ENCODE measurements at regions not wholly inside any gene's neighbourhood (a gene's known extent, or its start where the extent isn't known, plus 50 kb on each side); places are given as distances from the start of the nearest gene placed in this dataset.

DNA sequence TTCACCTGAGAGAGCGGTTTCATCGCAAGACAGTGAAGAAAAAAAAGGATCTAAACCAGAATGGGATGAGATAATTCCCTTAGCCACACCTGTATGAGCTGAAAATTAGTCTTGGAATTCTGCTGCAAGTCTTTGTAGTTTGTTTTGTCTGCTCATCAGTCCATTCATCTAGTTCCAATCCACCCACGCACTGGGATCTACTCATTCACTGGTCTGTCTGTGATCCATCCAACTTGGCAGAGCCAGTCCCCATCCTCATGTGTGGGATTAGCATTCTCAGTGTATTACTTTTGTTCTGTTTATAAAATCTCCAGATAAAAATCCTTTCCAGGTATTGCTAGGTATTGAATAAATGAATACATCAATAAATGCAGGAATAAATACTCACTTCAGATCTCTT lies 266.5 kb upstream of the USP24 start:
- no peak overlapping the region for H3K27ac Mint-ChIP-seq
- H3K4me1 Mint-ChIP-seq = no peaks in the 10 kb centered on the region
- ATAC-seq (no peak), DNase-seq (no peak)
- CTCF ChIA-PET = no interaction called here
- no peaks in the 10 kb centered on the region for H3K36me3 Mint-ChIP-seq
- H3K27me3 Mint-ChIP-seq = peaks cover 26% of the 10 kb centered on the region
- no peak overlapping the region for H3K4me3 Mint-ChIP-seq
- H3K9me3 Mint-ChIP-seq (ENCODE audit: low read depth) = no peaks in the 10 kb centered on the region

DNA sequence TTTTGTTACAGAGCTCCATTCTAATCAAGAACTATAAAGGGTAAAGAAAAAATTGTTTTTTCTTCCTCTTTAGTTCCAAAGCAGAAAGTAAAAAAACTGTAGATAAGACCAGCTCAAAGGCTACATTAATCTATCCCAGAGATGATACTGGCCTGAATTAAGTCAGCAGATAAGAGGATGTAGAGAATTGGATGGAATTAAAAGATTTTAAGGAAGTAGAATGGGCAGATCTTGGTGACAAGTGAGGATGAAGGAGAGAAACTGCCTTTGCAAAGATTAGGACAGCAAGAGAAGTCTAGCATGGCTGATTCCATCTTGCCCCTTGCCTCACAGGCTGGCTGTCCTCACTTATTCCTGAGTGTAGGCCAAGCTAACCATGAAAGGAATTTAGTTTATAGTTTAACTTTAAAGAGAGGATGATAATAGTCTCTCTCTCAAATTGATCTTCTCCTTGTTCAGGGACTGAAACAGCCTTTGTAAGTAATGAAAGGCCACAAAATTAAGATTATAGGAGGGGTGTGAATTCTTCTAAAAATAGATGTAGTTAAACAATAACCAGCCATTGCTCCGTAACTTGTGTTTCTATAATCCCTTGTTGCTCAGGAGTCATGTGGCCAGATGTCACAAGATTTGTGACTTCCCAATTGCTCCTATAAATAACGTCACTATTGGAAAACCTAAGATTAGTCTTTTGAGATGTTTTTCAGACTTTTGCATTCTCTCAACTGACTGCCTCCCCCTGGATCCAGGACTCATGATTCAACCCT lies 265.0 kb upstream of the USP24 start:
- DNase-seq = no peak
- H3K27ac Mint-ChIP-seq = no peak overlapping the region

DNA sequence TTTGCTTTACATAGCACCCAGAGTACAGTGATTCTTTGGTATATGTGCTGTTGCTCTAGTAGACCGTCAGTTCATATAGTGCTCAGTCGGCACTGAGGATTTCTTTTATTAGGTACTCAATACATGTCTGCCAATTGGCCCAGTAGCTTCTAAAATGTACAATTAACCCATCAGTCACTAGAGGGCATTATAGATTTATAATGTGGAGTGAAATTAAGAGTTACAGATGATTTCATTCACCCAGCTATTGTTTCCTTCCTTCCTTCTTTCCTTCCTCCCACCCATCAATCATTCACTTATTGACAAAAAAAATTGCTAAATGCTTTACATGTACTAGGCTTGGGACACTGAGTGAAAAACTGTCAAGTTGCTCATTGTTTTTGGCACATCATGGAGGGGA lies 263.6 kb upstream of the USP24 start:
- H3K27me3 Mint-ChIP-seq = peaks cover 27% of the 10 kb centered on the region
- H3K36me3 Mint-ChIP-seq = no peaks in the 10 kb centered on the region
- no peaks in the 10 kb centered on the region for H3K4me1 Mint-ChIP-seq
- H3K9me3 Mint-ChIP-seq (ENCODE audit: low read depth) = no peaks in the 10 kb centered on the region
- H3K27ac Mint-ChIP-seq = no peak overlapping the region
- ATAC-seq (no peak), DNase-seq (no peak)
- CTCF ChIA-PET = interaction anchor here (1.6 kb wide), 1 partner anchor 1107 kb away, joined by 11 read pairs; no protein-coding TSS in a partner anchor
- no peak overlapping the region for H3K4me3 Mint-ChIP-seq

More for the DNA sequence above, 265.0 kb upstream of the USP24 start:
- peaks cover 23% of the 10 kb centered on the region for H3K27me3 Mint-ChIP-seq
- H3K4me1 Mint-ChIP-seq = no peaks in the 10 kb centered on the region
- H3K36me3 Mint-ChIP-seq = no peaks in the 10 kb centered on the region
- H3K4me3 Mint-ChIP-seq = no peak overlapping the region
- no peak for ATAC-seq
- CTCF ChIA-PET = no interaction called here
- H3K9me3 Mint-ChIP-seq (ENCODE audit: low read depth) = no peaks in the 10 kb centered on the region

DNA sequence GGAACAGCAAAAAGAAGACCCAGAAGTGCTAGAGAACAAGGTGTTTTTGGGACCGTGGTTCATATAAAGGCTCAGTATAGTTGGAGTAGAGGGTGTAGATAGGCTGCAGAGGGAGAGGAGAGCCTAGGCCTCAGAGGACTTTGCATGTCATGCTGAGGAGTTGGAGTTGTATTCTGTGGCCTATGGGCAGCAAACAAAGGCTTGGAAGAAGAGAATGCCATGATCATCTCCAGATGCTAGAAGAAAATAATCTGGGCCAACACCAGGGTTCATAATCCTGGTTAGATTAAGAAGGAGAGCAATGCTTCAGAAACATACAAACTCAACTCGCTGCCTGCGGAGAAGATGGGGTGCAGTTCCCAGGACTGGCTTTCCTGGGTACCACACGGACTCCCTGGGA lies 262.8 kb upstream of the USP24 start:
- DNase-seq = no peak
- Mint-ChIP-seq H3K9me3 (ENCODE audit: low read depth) (no peaks in the 10 kb centered on the region), H3K27ac (no peak overlapping the region), H3K4me3 (no peak overlapping the region), H3K27me3 (peaks cover 27% of the 10 kb centered on the region), H3K4me1 (no peaks in the 10 kb centered on the region), H3K36me3 (no peaks in the 10 kb centered on the region)
- CTCF ChIA-PET = interaction anchor here (1.6 kb wide), 1 partner anchor 1108 kb away, joined by 11 read pairs; no protein-coding TSS in a partner anchor
- ATAC-seq = no peak

DNA sequence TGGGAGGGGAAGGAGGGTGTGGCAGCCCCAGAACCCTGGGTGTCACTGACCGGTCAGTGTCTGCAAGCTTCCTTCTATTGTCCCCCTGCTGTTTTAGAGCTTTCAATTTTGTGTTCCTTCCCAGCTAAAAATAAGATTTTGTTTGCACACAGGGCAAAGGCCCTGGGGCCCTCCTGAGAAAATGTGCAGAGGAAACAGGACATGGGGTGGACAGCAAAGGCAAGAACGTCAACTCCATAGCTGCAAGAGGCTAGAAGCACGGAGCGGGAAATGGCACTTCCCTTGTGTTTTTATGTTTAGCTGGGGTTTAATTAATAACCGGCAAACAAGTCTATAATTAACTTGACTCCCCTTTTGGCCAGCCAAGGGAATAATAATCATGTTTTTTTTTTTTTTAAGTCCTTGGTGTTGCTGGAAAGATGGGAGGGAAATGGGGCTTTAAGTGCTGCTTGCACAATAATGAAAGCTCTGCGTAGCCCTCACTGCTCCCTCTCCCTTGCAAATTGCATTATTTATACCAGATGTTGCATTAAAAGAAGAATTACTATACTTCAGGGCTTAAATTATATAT lies 261.4 kb upstream of the USP24 start:
- DNase-seq (no peak), ATAC-seq (no peak)
- Mint-ChIP-seq H3K27ac (no peak overlapping the region), H3K27me3 (peaks cover 26% of the 10 kb centered on the region), H3K9me3 (ENCODE audit: low read depth) (no peaks in the 10 kb centered on the region), H3K4me1 (no peaks in the 10 kb centered on the region), H3K4me3 (no peak overlapping the region), H3K36me3 (no peaks in the 10 kb centered on the region)
- CTCF ChIA-PET = no interaction called here

DNA sequence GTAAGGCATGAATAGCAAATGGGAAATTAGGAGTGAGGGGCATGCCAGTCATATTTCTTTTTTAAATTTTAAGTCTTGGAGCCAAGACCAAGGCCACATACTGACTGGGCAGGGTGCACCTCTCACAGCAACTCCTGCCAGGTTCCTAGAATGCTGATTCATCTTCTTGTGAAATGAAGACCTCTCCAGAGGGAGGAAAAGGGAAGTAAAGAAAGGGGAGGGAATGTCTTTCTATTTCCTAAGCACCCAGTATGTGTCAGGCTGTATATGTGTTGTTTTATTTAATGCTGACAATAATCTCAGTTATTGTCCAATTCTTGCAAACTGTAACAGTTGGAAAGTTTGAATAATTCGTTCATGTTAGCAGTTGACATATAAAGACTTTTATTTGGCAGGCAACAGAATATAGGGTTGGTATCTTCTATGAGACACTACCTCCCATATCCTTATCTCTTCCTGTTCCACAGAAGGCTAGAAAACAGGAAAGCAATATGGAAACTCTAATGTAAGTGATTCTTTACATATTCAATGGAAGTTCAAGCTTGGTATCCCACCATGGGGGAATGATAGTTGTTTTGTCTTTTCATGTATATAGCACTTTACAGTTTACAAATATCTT lies 259.1 kb upstream of the USP24 start:
- H3K9me3 Mint-ChIP-seq (ENCODE audit: low read depth) = no peaks in the 10 kb centered on the region
- no peak overlapping the region for H3K4me3 Mint-ChIP-seq
- no peak for ATAC-seq
- DNase-seq = no peak
- no peak overlapping the region for H3K27ac Mint-ChIP-seq
- CTCF ChIA-PET = no interaction called here
- peaks cover 12% of the 10 kb centered on the region for H3K27me3 Mint-ChIP-seq
- no peaks in the 10 kb centered on the region for H3K4me1 Mint-ChIP-seq
- no peaks in the 10 kb centered on the region for H3K36me3 Mint-ChIP-seq

DNA sequence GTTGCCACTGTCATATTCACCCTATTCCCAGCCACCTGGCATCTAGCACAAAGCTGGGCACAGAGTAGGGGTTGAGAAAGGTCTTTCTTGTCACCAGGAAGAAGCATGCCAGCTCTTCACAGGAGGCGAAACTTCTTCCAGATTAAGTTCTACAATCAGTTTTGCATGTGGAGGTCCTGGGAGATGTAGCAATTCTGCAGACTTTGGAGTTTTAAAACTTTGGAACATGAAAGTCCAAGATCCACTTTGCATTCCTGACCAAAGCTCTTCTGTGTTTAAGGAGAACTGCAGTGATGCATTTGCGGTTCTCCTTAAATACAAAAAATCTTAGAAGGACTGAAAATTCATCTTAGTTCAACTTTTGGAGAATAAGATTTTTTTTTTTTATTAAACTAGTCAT lies 258.5 kb upstream of the USP24 start:
- no peak overlapping the region for H3K4me3 Mint-ChIP-seq
- no peak overlapping the region for H3K27ac Mint-ChIP-seq
- no peaks in the 10 kb centered on the region for H3K36me3 Mint-ChIP-seq
- H3K27me3 Mint-ChIP-seq = peaks cover 8% of the 10 kb centered on the region
- CTCF ChIA-PET = interaction anchor here (0.6 kb wide), 1 partner anchor 158 kb away, joined by 3 read pairs; no protein-coding TSS in a partner anchor
- H3K9me3 Mint-ChIP-seq (ENCODE audit: low read depth) = no peaks in the 10 kb centered on the region
- DNase-seq = no peak
- H3K4me1 Mint-ChIP-seq = no peaks in the 10 kb centered on the region
- no peak for ATAC-seq

DNA sequence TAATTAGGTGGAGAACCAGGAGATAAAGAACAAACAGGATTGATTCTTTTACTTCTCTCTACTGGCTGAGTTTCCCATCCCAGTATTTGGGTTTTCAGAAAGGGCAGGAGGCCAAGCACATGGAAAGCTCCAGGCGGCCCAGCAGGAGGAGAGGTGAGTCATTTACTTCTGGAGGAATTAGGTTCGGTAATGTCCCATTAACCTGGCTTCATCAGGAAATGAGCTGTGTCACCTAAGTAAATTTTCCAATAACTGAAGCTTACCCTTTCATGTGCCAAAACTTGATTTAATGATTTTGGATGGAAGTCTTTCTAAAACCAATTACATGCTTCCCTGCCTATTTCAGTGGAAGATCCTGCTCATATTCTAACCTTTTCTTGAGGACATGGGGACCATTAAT lies 257.6 kb upstream of the USP24 start:
- H3K4me1 Mint-ChIP-seq = no peaks in the 10 kb centered on the region
- ATAC-seq (no peak), DNase-seq (no peak)
- H3K27ac Mint-ChIP-seq = no peak overlapping the region
- H3K9me3 Mint-ChIP-seq (ENCODE audit: low read depth) = no peaks in the 10 kb centered on the region
- no peak overlapping the region for H3K4me3 Mint-ChIP-seq
- CTCF ChIA-PET = interaction anchor here (0.6 kb wide), 1 partner anchor 157 kb away, joined by 3 read pairs; no protein-coding TSS in a partner anchor
- no peaks in the 10 kb centered on the region for H3K36me3 Mint-ChIP-seq
- peaks cover 5% of the 10 kb centered on the region for H3K27me3 Mint-ChIP-seq

DNA sequence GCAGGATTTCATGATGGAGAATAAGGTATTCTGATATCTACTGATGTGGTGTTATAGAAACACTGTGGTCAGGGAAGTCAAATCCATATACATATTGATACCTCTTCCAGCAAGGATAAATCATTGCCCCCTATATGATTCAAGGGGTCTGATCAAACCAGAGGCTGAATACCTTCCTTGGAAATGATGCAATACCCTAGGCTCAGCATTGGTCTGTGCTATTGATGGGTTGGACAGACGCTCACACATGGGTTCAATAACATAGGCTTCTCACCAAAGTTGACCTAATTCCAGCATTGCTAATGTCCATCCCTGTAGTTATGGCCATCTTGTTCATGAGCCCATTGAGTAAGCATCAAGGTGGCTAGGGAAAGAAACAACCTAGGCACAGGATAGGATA lies 257.0 kb upstream of the USP24 start:
- CTCF ChIA-PET = no interaction called here
- DNase-seq (no peak), ATAC-seq (no peak)
- no peak overlapping the region for H3K27ac Mint-ChIP-seq
- H3K27me3 Mint-ChIP-seq = peaks cover 4% of the 10 kb centered on the region
- H3K9me3 Mint-ChIP-seq (ENCODE audit: low read depth) = no peaks in the 10 kb centered on the region
- H3K4me3 Mint-ChIP-seq = no peak overlapping the region
- no peaks in the 10 kb centered on the region for H3K36me3 Mint-ChIP-seq
- H3K4me1 Mint-ChIP-seq = no peaks in the 10 kb centered on the region

DNA sequence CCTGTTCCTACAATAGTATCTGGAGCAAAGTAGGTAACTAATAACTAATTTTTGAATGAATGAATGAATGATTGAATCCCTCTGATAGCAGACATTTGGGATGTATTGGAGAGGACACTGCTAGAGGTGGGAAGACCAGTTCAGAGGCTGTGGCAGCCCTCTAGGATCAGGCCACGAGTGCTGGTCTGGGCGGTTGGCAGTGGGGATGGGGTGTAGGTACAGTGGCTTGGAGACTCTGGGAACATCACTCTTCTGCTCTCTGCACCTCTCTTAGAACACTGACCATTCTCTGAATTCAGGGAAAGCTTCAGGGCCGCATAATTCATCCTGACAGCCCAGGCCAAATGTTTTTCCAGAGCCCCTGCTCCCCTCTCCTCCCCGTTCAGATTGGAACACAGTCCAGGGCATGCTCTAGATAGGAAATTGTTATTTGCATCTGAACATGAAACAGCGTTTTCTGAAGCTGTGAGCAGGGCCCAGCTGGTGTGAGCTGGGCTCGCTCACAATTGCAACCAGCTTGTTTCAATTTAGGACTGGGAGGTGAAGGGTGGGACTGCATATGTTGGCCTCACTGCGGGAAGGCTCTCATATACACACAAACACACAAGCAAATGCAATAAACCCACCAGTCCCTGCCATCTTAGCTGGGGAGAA lies 253.1 kb upstream of the USP24 start:
- no peak overlapping the region for H3K27ac Mint-ChIP-seq
- ATAC-seq (no peak), DNase-seq (no peak)
- no peaks in the 10 kb centered on the region for H3K36me3 Mint-ChIP-seq
- no peaks in the 10 kb centered on the region for H3K9me3 Mint-ChIP-seq (ENCODE audit: low read depth)
- H3K4me1 Mint-ChIP-seq = no peaks in the 10 kb centered on the region
- peaks cover 4% of the 10 kb centered on the region for H3K27me3 Mint-ChIP-seq
- CTCF ChIA-PET = no interaction called here
- H3K4me3 Mint-ChIP-seq = no peak overlapping the region

DNA sequence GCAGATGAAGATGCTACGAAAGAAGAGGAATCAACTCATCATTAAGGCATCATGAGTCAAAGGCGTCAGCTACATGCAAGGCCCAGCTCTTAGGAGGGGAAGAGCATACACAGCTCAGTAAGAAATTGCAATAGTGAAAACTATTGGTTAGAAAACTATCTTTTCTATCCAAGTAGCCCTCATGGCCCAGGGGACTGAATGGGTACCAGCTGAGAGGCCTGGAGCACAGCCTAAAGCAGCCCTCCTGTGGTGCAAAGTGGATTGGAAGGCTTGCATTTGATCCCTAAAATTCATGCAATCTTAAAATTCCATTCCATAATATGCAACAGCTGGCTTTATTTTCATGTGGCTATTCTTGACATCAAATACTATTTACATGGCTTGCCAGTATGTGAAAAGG lies 251.8 kb upstream of the USP24 start:
- ATAC-seq = no peak
- no peaks in the 10 kb centered on the region for H3K36me3 Mint-ChIP-seq
- peaks cover 6% of the 10 kb centered on the region for H3K27me3 Mint-ChIP-seq
- H3K4me1 Mint-ChIP-seq = no peaks in the 10 kb centered on the region
- CTCF ChIA-PET = no interaction called here
- DNase-seq = no peak
- no peaks in the 10 kb centered on the region for H3K9me3 Mint-ChIP-seq (ENCODE audit: low read depth)
- H3K27ac Mint-ChIP-seq = no peak overlapping the region
- H3K4me3 Mint-ChIP-seq = no peak overlapping the region

DNA sequence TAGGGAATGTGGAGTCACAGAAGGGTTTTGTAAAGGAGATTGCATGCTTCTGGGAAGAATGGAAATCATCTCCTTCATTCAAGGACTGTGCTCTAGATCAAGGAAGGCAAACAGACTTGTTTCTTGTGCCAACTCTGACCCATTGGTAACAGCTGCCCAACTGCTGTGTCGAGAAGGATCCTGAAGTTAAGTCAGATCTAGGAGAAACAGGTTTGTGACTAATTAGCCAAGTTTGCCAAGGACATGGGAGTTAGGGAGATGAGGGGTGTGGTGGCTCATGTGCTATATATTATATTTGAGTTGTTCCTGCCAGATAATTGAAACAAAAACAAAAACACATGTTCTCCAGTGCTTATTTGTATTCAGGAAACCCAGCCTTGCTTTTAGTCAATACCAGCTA lies 251.2 kb upstream of the USP24 start:
- no peak overlapping the region for H3K4me3 Mint-ChIP-seq
- CTCF ChIA-PET = no interaction called here
- peaks cover 6% of the 10 kb centered on the region for H3K27me3 Mint-ChIP-seq
- no peaks in the 10 kb centered on the region for H3K9me3 Mint-ChIP-seq (ENCODE audit: low read depth)
- H3K4me1 Mint-ChIP-seq = no peaks in the 10 kb centered on the region
- no peak overlapping the region for H3K27ac Mint-ChIP-seq
- no peaks in the 10 kb centered on the region for H3K36me3 Mint-ChIP-seq
- DNase-seq (no peak), ATAC-seq (no peak)

DNA sequence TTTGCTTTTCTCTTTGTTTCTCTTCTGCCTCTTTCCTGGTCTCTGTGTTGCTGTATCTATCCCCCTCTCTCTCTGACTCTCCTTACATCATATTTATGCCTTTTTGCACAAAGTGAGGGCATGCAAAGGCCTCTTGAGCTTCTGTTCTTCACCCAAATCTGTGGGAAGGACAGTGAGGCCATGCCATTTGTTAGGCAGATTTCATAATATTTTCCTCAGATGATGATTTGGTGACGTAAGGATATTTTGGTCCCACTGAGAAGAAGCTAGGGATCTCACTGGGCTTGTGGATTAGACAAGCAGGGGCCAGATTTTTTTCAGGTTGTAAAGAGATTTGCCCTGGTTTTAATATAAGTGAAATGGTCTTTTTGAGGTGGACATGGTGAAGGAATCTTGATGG lies 249.4 kb upstream of the USP24 start:
- CTCF ChIA-PET = no interaction called here
- H3K36me3 Mint-ChIP-seq = no peaks in the 10 kb centered on the region
- peaks cover 6% of the 10 kb centered on the region for H3K27me3 Mint-ChIP-seq
- ATAC-seq (no peak), DNase-seq (no peak)
- H3K4me3 Mint-ChIP-seq = no peak overlapping the region
- H3K4me1 Mint-ChIP-seq = no peaks in the 10 kb centered on the region
- H3K9me3 Mint-ChIP-seq (ENCODE audit: low read depth) = no peaks in the 10 kb centered on the region
- H3K27ac Mint-ChIP-seq = no peak overlapping the region

Data from activated CD8-positive, alpha-beta memory T cell treated with anti-CD3 and anti-CD28 coated beads, Interleukin-2, amount 10 ng/mL, durations not matched to agents 7 days and 5 days (primary cell).